ENCODE measurements at regions not wholly inside any gene's neighbourhood (a gene's known extent, or its start where the extent isn't known, plus 50 kb on each side); places are given as distances from the start of the nearest gene placed in this dataset.

GRCh38 chr2:66069937-66070720 lies 364.8 kb upstream of the MEIS1 start:
- TF ChIP-seq POLR2A (IDR thresholded peaks at IDR 0.05), result no peak
- TF ChIP-seq CTCF (IDR thresholded peaks at IDR 0.05), result no peak
